SK-N-SH (cell line): ENCODE measurements at regions not wholly inside any gene's neighbourhood (a gene's known extent, or its start where the extent isn't known, plus 50 kb on each side); places are given as distances from the start of the nearest gene placed in this dataset.

Experiments used
- EP300 ChIP-seq, 2 experiments: IDR thresholded peaks; 2 replicates each; pipeline versions ENCODE4 v1.4.0 to v1.6.1; 2012; ENCODE audit warnings: borderline replicate concordance in 1 of 2, low read depth in 1 of 2, low read length in 1 of 2
- MXI1 ChIP-seq: IDR thresholded peaks from 2 replicates; pipeline ENCODE4 v1.6.1; 2012; ENCODE audit warnings: mild to moderate bottlenecking, low read depth, low read length, improper control_type of control experiment
- POLR2AphosphoS5 ChIP-seq: IDR thresholded peaks from 2 replicates; pipeline ENCODE4 v1.6.1; 2012; ENCODE audit warnings: low read depth, low read length
- RAD21 ChIP-seq: IDR thresholded peaks from 2 replicates; pipeline ENCODE4 v1.6.1; 2012; ENCODE audit warnings: mild to moderate bottlenecking, low read length
- TAF1 ChIP-seq: IDR thresholded peaks from 2 replicates; pipeline ENCODE4 v1.6.1; 2012; ENCODE audit warnings: low read depth, mild to moderate bottlenecking, low read length, moderate library complexity, borderline replicate concordance
- YY1 ChIP-seq: IDR thresholded peaks from 2 replicates; pipeline ENCODE4 v1.4.0; 2012; ENCODE audit warnings: low read depth, mild to moderate bottlenecking
- TF ChIP-seq, protein P1 (sequence below): fragments of 200-600 bp; sonication (generic); IDR thresholded peaks from 2 replicates; pipeline ENCODE4 v1.6.1; 2017; ENCODE audit warnings: antibody characterized with exemption, mild to moderate bottlenecking, moderate library complexity
- TF ChIP-seq, protein P2 (sequence below): IDR thresholded peaks from 2 replicates; pipeline ENCODE4 v1.4.0; 2012; ENCODE audit warnings: low read depth, borderline replicate concordance
- TF ChIP-seq, protein P3 (sequence below): IDR thresholded peaks from 2 replicates; pipeline ENCODE4 v1.4.0; 2012; ENCODE audit warnings: low read depth

DNA sequence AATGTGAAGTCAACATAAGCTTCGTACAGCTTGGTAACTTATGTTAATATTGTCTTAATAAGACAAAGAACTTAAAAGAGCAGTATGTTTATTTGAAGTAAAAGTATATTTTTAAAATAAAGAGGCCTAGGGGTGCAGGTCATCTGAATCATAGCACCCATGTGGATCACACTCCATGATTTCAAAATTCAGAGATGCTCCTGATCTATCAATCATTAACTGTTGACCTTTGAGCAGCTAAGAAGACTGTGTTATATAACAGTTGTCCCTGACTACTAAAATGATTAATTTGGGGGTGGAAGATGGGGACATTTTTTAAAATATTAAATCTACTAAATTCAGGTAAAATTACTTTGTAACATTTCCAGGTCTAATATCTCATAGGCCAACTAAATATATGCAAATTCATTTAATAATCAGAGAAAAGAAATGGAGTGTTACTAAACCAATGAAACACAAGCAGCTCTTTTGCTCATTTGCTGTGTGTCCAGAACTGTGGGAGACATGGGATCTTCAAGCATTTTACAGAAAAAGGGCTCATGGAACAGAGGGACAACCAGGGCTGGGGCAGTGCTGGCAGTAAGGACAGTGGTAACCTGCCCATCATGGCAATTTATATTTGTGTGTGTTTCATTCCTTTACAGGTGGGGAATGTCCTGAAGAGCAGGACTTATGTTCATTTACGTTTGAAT lies 120.7 kb upstream of the PCED1B start:
- TF ChIP-seq, protein P1, sequence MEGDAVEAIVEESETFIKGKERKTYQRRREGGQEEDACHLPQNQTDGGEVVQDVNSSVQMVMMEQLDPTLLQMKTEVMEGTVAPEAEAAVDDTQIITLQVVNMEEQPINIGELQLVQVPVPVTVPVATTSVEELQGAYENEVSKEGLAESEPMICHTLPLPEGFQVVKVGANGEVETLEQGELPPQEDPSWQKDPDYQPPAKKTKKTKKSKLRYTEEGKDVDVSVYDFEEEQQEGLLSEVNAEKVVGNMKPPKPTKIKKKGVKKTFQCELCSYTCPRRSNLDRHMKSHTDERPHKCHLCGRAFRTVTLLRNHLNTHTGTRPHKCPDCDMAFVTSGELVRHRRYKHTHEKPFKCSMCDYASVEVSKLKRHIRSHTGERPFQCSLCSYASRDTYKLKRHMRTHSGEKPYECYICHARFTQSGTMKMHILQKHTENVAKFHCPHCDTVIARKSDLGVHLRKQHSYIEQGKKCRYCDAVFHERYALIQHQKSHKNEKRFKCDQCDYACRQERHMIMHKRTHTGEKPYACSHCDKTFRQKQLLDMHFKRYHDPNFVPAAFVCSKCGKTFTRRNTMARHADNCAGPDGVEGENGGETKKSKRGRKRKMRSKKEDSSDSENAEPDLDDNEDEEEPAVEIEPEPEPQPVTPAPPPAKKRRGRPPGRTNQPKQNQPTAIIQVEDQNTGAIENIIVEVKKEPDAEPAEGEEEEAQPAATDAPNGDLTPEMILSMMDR: no peak
- no peak for TF ChIP-seq TAF1
- no peak for TF ChIP-seq EP300 (IDR thresholded peaks at IDR 0.05; ENCODE audit: borderline replicate concordance in 1 of 2, low read depth in 1 of 2, low read length in 1 of 2)
- no peak for TF ChIP-seq POLR2AphosphoS5
- TF ChIP-seq, protein P2, sequence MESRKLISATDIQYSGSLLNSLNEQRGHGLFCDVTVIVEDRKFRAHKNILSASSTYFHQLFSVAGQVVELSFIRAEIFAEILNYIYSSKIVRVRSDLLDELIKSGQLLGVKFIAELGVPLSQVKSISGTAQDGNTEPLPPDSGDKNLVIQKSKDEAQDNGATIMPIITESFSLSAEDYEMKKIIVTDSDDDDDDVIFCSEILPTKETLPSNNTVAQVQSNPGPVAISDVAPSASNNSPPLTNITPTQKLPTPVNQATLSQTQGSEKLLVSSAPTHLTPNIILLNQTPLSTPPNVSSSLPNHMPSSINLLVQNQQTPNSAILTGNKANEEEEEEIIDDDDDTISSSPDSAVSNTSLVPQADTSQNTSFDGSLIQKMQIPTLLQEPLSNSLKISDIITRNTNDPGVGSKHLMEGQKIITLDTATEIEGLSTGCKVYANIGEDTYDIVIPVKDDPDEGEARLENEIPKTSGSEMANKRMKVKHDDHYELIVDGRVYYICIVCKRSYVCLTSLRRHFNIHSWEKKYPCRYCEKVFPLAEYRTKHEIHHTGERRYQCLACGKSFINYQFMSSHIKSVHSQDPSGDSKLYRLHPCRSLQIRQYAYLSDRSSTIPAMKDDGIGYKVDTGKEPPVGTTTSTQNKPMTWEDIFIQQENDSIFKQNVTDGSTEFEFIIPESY: no peak
- no peak for TF ChIP-seq RAD21
- TF ChIP-seq MXI1: no peak
- no peak for TF ChIP-seq YY1
- TF ChIP-seq, protein P3, sequence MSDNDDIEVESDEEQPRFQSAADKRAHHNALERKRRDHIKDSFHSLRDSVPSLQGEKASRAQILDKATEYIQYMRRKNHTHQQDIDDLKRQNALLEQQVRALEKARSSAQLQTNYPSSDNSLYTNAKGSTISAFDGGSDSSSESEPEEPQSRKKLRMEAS: no peak
